GM19438 (cell line): ENCODE measurements at regions not wholly inside any gene's neighbourhood (a gene's known extent, or its start where the extent isn't known, plus 50 kb on each side); places are given as distances from the start of the nearest gene placed in this dataset.

ENCODE experiments used
- ATAC-seq: cut with Tn5 transposase; IDR thresholded peaks from one replicate; pipeline ENCODE4 v1.9.1; 2021; ENCODE audit warnings: low read depth; ENCODE audit not compliant: unreplicated experiment

DNA sequence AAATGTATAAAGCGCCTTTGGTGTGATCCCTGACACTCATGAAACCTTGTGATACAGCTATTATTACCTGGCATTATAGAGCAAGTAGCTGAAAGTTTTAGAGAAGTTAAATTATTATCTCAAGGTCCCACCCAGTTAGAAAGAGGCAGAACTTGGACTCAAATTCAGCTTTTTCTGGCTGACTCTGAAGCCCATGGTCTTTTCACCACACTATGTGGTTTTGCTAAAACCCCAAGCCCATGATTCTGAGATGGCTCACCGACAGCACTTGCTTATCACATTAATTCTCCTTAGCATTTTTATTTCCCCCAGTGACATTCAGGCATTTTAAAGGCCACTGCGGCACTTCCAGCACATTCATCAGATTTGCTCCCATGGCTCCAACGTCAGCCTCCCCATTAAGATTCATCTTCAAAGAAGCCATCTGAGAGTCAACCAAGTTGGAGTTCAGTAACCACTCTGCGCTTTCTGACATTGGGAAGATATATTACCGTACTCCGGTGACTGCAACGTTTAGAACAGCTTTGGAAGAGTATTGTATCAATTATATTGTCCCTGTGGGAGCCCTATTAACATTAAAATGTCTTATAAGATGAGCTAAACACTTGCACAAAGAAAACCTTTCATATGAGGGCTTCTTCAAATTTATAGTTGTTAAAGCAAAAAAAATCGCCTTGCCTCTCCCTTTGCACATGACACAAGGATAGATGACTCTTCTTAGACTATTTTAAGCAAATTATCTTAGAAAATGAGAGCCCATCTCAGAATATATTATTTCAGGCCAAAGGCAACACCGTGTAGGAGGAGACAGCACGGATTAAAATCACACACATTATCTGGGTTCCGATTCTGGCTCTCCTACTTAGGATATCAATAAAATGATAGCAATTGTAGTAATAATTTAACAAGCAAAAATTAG lies 638.1 kb downstream of the ACTL7B start:
- ATAC-seq, result no peak

- ATAC-seq, result no peak
Measured at GRCh38 chr9:108213511-108213910, 642.3 kb downstream of the ACTL7B start.

DNA sequence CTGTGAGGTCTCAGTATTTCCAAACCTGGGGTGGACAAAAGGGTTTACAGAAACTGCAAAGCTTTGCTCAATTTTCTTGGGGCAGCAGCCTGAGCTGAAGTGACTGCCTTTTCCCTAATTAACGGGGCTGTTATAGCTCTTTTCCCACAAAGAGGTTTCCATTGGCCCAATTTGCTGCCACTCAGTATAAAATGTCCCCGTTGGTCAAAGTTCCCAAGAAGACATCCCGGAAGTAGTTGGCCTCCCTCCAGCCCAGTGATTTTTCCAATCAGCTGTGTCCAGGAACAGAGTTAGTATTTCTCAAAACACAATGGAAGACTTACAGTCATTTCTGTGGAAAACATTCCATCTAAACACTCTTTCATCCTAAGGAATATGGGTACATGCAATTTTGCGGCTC lies 643.6 kb downstream of the ACTL7B start:
- ATAC-seq, result no peak

DNA sequence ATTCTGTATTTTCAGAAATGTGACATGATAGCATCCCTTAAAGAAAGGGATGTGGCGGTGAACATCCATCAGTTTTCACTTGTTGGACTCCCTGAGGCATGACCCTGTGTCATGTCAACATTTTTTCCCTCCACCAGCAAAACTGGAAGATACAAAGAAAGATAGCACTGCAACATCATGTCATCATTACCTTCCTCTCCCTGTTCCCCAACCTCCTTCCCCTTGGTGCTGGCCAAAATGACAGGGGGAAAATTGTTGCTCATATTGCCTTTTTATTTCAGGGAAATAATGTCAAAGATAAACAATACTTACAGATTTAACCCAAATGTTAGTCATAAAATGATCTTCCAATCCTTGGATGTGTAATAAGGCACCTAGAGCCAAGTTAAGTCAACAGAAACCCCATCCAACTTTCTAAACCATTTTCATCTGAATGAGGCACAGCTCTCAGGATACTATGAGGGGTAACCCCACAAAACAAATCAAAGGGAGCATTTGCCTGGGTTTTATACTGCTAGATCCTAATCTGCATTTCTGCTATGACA lies 644.3 kb downstream of the ACTL7B start:
- ATAC-seq, result no peak

- no peak for ATAC-seq
Measured at GRCh38 chr9:108209132-108209685, 646.6 kb downstream of the ACTL7B start.

- no peak for ATAC-seq
Measured at GRCh38 chr9:108207561-108208165, 648.1 kb downstream of the ACTL7B start.

DNA sequence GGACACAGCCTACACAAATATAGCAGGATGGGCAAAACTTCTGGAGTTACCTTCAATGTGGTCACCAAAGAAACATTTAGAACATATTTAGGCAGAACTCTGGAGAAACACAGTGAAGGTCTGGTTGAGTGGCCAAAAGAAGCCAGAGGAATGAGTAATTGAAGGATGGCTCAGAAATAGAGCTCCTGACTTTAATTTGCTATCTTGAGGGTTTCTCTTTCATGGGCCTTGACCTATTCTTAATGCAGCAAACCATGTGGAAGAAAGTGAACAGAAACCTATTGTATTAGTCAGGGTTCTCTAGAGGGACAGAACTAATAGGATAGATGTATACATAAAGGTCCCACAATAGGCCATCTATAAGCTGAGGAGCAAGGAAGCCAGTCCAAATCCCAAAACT lies 650.5 kb downstream of the ACTL7B start:
- no peak for ATAC-seq

DNA sequence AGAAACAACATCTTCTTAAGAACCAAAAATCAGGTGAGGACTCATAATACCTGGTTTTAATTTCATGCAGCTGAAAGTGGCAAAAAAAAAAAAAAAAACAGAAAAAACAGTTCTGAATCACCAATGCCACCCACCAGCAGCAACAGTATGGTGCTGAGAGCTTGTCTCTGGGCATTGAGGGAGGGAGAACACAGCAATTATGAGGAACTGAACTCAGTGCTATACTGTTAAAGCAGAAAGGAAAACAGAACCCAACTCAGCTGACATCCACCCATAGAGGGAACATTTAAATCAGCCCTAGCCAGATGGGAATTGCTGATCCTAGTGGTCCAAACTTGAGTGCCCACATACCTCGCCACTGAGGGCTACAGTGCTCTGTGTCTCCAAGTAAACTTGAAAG lies 657.9 kb downstream of the ACTL7B start:
- ATAC-seq, result no peak

GRCh38 chr9:108197008-108197365 lies 658.8 kb downstream of the ACTL7B start:
- ATAC-seq, result no peak

GRCh38 chr9:108196332-108197007 lies 659.3 kb downstream of the ACTL7B start:
- ATAC-seq, result no peak

GRCh38 chr9:108194154-108194553 lies 661.6 kb downstream of the ACTL7B start:
- ATAC-seq, result no peak

GRCh38 chr9:108193026-108193710 lies 662.6 kb downstream of the ACTL7B start:
- ATAC-seq, result no peak

- ATAC-seq, result no peak
Measured at GRCh38 chr9:108191065-108191464, 664.7 kb downstream of the ACTL7B start.

DNA sequence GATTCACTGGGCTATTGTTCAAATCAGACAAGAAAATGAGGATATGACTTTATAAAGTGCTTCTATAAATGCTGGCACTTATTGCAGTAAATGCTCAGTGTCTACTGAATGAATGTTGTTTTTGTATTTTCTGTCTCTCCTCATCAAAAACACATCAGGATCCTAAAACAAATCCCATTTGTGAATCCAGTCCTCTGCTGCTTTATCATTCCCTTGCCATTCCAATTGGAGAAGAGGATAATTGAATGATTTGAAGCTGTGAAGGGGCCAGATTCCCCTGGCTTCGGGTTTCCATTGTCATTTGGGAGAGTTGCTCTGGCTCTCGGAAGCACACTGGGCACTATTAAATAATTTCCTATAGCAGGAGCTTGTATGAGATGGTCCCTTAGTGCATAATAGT lies 666.8 kb downstream of the ACTL7B start:
- ATAC-seq, result no peak

- ATAC-seq, result no peak
Measured at GRCh38 chr9:108188482-108188881, 667.3 kb downstream of the ACTL7B start.

- no peak for ATAC-seq
Measured at GRCh38 chr9:108186642-108187395, 669.0 kb downstream of the ACTL7B start.

- no peak for ATAC-seq
Measured at GRCh38 chr9:108185613-108186012, 670.2 kb downstream of the ACTL7B start.

- no peak for ATAC-seq
Measured at GRCh38 chr9:108184941-108185340, 670.8 kb downstream of the ACTL7B start.

GRCh38 chr9:108184009-108184408 lies 671.8 kb downstream of the ACTL7B start:
- ATAC-seq, result no peak

DNA sequence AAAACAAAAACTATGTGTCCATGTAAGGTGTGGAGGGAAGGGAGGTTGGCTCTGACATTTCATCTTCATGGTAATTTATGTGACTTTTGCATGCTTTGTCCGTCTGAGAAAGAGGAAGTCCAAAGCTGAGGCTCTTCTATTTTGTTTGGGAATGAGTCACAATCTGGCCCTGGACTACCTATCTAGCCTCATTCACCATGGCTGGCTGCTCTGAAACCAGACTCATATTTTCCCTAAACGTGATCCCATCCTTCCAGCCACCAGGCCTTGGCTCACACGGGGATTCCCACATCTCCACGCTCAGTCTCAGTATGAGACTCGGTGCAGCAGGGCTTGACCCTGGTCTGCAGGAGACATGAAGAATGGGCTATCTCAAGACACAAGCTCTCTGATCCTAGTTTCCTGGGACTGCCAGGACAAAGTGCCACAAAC lies 672.8 kb downstream of the ACTL7B start:
- peak; percentile 78 for ATAC-seq
